ENCODE measurements at regions not wholly inside any gene's neighbourhood (a gene's known extent, or its start where the extent isn't known, plus 50 kb on each side); places are given as distances from the start of the nearest gene placed in this dataset.

DNA sequence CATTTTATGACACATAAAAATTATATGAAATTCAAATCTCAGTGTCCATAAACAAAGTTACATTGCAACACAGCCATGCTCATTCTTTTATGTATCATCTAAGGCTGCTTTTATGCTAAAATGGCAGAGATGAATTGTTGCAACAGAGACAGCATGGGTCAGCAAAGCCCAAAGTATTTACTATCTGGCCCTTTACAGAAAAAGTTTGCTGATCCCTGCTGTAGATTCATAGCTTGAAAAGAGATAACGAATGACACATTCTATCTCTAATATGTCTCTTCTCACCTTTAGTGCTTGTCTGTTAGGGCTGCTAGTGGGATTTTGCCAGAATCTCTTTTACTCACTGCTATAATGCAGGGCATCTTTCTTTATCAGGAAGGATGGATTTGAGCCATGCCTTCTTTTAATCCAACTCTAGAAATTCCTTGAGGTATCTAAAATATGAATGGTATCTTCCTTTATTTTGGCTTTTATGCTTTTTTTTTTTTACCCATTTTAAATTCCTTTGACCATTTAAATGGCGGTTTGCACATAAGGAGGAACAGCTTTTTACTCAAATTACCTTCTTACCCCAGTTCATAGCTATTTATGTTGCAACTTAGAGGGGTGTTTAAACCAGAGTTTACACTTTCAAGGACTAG lies 598.2 kb downstream of the PLPP3 start:
- DNase-seq (ENCODE audit: low read depth in 2 of 2), result no peak

DNA sequence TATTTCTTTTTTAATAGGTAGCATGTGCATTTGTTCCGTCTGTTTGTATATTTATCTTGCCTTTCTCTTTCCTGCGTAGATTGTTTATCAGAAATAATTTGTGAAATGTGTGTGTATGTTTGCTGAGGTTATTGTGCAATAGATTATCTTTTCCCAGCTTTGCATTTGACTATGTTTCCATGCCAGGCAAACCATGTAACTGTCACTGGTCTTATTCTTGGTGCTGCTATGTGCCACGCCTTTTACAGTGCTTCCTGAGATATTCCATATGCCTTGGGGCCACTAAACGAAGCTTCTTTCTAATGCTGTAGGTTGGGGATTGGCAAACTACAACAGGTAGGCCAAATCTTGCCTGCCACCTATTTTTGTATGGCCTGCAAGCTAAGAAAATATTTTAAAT lies 598.8 kb downstream of the PLPP3 start:
- DNase-seq (ENCODE audit: low read depth in 2 of 2), result no peak

DNA sequence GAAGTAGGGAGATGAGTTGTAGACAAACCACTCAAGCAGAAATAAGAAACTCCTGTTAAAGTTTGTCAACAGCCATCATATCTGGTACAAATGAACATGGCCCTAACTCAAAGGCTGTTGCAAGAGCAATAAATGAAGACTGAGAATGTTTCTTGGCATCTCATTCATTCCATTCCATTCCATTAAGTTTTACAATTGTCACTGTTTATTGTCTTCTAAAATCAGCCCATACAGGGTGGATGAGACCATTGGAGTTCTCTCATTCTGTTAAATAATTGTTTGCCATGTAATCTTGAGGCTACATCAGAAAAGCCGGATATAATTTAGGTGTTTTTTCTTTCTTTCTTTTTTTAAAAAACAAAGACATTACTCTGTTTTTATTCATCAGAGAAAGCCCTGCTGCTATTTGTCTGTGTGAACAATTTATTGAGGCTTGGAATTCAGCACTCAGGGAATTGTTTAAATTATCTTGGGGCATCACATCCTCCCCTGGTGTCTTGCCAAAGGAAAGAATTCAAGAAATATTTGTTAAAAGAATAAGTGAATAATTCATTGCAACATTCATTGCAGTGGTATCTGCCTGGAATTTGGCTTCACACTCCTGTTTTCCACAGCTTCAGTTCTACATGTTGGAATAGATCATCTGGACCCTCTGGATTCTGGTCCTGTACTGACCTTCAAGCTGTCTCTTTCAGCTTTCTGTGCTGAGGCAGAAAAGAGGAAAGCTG lies 604.5 kb downstream of the PLPP3 start:
- no peak for DNase-seq (ENCODE audit: low read depth in 2 of 2)

DNA sequence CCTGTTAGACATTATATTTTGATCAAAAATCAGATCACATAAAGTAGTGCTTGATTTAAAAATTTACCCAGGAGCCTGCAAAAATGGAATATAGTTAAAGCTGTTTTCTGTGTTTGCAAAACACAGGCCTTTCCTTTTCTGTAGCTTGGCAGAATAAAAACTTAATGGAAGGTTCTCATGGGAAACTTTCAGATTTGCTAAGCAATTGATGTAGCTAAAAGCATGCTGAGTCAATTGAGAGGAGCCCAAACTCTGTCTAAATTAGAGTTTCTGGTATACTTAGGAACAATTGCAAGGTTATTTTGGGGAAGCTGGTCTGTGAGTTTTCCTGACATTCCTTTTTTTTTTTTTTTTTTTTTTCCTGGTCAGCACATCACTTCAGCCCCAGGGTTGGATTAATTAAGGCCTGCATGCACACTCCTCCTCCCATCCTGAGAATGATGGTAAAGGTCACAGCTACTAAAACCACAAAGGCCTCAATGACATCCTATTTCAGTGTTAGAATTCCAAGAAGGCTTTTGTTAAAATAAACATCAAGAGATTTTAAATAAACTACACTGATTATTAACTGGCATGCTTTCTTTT lies 608.7 kb downstream of the PLPP3 start:
- no peak for DNase-seq (ENCODE audit: low read depth in 2 of 2)

DNA sequence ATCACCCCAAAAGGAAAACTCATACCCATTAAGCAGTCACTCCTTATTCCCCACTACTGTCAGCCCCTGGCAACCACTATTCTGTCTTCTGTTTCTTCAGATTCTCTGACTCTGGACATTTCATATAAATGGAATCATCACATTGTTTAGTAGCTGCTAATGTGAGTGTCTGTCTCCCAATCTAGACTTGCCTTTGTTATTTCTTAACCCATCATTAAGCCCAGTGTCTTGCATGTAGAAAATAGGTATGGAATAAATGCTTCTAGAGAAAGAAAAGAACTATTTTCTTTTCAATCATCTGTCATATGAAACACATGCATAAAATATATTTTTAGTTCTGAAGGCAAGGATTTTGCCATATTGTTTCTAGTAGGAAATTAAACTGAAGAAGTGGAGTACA lies 610.0 kb downstream of the PLPP3 start:
- DNase-seq (ENCODE audit: low read depth in 2 of 2), result no peak

DNA sequence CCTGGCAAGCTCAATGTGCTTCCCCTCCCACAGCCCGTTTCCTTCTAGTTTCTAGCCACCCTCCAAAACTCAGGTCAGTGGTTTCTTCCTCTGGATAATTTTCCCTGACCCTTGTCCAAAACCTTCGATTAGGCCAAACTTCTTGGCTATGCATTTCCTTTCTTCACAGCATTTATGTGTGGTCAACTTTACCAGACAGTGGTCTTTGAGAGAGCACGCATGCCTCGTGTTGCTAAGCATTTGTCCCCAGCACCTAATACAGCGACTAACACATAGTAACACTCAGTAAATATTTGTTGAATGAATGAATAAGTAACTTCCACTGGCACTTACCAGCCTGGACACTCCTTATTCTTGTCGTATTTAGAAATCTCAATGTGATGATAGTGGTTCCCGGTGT lies 610.7 kb downstream of the PLPP3 start:
- DNase-seq (ENCODE audit: low read depth in 2 of 2), result no peak

DNA sequence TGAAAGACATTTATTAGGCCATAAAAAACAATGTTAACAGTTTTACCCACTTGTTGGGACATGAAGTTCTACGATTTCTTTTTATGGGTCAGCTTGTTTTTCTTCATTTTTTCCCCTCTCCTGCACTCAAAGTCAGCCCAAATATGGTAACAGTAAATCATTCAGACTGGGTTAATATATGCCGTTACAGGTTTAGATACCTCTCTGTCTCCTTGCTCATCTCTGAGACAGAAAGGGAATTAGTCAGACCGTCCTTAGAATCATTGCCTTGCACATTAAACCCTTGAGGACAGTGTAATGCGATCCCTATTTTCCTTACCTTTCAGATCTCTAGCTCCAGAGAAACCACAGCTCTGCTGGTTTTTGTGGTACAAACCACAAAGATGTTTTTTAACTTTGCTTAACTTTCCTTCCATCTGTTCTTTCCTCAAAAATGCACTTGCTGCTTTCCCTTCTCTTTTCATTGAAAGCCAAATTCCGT lies 613.3 kb downstream of the PLPP3 start:
- no peak for DNase-seq (ENCODE audit: low read depth in 2 of 2)

DNA sequence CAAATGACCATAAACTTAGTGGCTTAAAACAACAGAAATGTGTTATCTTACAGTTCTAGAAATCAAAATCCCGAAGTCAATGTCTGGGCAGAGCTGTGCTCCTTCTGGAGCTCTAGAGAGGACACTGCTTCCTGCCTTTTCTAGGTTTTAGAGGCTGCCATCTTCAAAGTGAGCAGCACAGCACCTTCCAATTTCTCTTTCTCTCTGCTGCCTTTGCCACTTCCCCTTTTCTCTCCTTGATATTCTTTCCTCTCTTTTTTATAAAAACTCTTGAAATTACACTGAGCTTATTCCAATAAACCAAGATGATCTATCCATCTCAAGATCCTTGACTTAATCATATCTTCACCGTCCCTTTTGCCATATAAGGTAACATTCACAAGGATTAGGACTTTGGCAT lies 616.9 kb downstream of the PLPP3 start:
- no peak for DNase-seq (ENCODE audit: low read depth in 2 of 2)

DNA sequence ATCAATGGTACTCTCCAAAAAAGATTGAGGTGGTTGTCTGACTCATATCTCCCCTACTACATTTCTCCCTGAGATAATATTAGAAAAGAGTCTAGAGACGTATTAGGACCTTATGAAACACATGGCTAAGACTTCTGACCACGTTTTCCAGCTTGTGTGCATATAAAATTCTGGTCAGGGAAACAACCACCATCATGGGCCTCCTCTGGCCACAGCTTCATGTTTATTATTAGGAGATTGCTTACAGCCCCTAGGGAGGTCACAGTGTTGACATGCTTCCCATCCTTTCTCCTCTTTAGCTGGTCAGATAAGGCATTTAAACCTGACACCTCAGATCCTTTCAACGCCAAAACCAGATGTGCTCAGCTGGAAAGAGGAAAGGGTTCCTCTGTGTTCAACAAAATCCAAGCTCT lies 620.2 kb downstream of the PLPP3 start:
- DNase-seq (ENCODE audit: low read depth in 2 of 2), result no peak

DNA sequence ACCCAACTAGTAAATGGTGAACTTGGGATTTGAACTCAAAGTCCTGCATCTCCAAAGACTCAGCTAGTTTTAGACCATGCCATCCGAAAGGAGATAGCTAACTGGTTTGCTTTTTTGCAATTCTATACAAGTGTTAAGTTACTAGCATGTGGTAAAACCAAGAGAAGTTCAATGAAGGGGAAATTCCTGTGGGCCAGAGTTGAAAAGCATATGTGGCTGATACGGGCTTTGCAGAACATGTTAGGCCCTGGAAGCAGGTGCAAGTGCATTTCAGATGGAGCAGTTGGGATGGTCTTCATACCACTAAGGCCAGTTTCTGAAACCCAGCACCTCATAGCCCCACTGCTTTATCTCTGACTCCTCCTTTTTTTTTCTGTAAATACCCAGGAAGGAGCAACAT lies 620.9 kb downstream of the PLPP3 start:
- no peak for DNase-seq (ENCODE audit: low read depth in 2 of 2)

DNA sequence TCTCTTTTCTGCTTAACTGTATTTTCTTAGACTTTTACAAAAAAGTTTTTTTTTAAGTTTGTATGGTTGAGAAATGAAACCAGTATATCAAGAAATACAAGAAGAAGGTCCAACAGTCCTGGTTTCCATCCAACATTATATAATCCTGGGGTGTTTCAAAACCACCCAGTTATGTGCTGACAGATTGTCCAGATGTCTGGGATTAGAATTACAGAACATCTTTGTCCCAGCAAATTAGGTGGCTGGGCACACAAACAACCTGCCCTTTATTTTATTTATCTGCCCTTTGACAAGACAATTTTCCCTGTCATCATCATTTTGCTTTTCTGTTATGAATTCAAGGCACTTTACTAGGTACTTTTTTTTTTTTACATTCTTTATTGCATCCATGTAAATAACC lies 622.1 kb downstream of the PLPP3 start:
- no peak for DNase-seq (ENCODE audit: low read depth in 2 of 2)

DNA sequence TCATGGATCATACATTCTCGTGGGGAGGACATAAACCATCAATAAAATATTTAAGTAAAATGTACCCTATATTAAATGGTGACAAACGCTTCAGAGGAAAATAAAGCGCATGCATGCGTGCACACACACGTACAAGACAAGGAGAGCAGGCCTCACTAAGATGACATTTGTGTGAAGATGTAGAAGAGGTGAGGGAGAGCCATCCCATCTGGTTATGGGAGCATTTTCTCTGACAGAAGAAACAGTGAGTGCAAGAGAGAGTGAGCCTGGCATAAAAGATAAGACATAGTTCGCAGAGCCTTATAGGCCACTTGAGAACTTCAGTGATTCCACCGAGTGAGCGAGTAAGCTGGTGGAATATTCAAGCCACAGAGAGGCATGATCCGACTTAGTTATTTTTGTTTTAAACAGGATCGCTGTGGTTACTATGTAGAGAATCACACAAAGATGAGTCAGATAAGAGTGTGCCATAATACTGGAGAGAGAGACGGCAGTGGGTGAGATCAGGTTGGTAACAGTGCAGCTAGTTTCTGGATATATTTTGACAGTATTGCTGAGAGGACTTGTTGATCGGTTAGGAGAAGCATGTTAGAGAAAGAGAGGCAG lies 624.2 kb downstream of the PLPP3 start:
- no peak for DNase-seq (ENCODE audit: low read depth in 2 of 2)

DNA sequence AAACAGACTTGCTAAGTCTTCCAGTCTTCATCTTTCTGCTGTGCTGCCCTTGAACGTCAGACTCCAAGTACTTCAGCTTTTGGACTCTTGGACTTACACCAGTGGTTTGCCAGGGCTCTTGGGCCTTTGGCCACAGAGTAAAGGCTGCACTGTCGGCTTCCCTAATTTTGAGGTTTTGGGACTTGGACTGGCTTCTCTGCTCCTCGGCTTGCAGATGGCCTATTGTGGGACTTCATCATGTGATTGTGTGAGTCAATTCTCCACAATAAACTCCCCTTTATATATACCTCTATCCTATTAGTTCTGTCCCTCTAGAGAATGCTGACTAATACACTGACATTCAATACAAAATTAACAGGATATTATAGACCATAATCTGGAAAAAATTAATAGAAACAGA lies 628.1 kb downstream of the PLPP3 start:
- DNase-seq (ENCODE audit: low read depth in 2 of 2), result no peak

DNA sequence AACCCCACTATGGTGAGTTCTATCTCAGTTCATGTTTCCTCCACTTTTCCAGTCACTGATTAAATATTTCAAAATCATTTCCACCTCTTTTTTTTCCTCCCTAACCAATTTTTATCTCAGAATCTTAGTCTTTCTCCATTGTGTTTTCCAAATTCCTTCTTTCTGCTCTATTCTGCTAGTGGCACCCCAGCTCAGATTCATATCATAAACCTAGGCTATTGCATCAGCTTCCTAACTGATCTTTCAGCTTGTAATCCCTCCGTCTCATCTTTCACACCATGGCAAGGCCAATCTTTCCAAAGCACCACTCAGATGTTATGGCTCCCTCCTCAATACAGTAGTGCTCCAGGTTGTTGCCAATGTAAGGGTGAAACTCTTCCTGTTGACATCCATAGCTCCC lies 631.9 kb downstream of the PLPP3 start:
- DNase-seq (ENCODE audit: low read depth in 2 of 2), result no peak

DNA sequence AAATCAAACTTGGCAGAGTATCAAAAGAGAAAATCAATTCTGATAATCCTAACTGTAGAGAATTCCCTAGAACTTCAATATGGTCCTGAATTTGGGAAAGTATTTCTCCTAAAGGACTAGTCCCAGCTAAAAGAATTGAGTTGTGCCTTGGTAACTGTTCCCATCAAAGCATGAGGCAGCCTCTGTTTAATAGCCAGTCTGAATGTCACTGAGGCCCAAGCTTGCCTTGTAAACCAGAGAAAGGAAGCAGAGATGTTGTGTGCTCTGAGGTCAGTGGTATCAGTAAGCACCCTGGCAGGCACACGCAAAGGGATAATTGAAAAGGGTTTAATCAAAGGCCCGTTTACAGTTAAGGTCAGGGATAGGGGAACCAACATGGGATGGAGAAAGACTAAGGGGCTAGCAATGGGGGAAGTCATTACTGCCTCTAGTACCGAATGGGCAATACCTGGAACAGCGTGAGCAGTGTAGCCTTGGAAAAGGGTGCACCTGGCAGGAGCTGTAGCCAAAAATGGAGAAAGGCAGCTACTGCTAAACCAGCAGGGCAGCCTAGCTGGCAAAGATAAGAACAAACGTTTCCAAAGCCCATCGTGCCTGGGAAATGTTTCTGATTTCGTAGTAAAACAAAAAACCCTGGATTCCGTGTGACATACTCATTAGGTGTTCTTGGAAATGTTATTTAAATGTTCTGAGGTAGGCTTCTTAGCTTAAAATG lies 635.5 kb downstream of the PLPP3 start:
- DNase-seq (ENCODE audit: low read depth in 2 of 2), result no peak

DNA sequence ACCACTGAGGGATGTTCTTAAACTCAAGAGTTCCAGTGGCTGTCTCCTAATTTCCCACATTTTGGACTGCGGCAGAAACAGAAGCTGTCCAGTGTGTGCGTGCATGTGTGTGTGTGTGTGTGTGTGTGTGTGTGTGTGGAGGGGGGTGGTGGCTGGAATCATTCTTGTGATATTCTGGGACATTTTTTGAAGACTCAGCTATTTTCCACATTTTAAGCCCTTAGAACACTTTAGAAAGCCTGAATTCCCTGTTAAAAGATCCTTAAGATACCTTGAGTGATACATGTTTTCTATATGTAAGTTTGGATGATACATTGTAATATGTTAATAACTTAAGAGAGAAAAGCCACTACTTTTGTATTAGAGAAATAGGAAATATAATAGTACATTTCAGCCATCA lies 636.4 kb downstream of the PLPP3 start:
- no peak for DNase-seq (ENCODE audit: low read depth in 2 of 2)

DNA sequence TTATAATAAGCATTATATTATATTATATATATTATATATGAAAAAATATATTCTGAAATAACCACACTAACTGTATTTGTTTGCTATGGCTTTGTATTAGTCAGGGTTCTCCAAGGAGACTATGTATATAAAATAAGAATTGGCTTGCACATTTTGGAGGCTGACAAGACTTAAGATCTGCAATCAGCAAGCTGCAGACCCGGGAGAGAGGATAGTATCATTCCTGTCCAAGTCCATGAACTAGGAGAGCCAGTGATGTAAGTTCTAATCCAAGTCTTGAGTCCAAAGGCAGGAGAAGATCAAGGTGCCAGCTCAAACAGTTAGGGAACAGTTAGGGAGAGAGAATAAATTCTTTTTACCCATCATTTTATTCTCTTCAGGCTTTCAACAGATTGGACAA lies 639.5 kb downstream of the PLPP3 start:
- no peak for DNase-seq (ENCODE audit: low read depth in 2 of 2)

DNA sequence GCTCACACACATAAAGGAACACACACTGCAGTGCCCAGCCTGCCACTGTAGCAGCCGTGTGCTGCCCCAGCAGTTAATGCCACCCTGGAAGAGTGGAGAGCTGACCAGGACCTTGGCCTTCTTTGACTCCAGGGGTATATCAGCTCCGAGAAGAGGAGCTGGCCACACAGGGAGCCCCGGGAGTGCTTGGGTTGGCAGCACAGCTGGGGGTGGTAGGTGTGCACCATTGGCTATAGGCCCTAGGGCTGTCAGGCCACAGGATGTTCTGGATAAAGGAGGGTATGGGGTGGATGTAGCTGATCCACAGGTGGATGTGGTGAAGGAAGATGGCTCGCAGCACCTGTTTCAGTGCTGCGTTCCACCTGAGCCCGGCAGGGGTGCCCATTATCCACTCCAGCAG lies 640.5 kb downstream of the PLPP3 start:
- DNase-seq (ENCODE audit: low read depth in 2 of 2), result no peak

DNA sequence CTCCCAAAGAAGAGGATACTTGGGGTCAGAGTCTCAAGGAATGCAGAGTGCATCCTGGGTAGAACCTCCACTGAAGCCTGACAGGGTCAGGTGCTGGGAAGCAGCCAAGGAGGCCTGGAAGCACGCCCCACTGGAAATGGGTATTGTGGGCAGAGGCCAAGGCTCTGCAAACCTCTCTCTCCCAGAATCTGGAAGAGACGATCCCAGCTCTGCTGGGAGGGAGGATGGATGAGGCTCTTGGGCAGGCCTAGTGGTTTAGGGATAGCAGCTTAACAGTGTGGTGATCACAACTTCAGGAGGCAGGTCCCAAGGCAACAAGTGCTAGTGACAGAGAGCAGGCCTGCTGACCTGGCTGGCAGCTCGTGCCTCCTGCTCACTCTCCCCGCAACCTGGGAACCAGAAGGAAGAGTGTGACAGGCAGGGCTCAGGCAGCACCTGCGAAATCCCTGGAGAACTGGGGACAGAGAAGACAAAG lies 641.0 kb downstream of the PLPP3 start:
- no peak for DNase-seq (ENCODE audit: low read depth in 2 of 2)

DNA sequence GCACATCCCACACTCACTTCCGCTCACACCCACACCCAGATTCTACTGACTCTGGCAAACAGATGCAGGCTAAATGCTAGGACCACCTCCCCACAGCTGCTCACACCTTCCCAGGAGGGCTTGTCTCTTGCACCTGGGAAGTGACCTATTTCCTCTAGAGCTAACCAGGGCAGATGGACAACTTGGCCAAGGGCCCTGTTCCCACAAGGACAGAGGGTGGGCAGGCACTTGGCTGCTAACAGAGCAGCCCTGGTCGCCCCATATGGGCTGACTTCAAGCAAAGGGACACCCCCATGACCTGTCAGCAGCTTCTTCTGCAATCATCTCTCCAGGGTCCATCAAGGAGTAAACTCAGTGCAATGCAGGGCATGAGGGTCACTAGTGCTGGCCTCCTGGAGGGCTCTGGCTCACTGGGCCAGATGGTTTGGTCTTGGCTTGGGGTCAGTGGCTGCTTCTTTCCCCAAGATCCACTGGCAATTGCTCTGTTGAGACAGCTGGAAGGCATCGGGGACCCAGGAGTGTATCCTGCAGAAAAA lies 641.5 kb downstream of the PLPP3 start:
- no peak for DNase-seq (ENCODE audit: low read depth in 2 of 2)

DNA sequence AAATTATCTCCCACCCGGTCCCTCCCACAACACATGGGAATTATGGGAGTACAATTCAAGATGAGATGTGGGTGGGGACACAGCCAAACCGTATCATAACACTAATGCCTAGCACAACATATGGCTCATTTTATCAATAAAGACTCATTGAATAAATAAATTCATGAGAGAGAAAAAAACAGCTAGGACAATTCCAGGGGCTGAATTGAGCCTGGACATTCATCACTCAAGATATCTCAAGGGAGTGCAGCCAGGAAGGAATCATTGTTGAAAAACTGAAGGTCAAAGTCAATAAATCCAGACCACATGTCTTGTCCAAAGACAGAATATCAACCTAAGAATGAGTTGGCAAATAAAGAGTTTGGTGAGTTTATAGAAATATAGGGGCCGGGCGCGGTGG lies 644.1 kb downstream of the PLPP3 start:
- DNase-seq (ENCODE audit: low read depth in 2 of 2), result no peak

DNA sequence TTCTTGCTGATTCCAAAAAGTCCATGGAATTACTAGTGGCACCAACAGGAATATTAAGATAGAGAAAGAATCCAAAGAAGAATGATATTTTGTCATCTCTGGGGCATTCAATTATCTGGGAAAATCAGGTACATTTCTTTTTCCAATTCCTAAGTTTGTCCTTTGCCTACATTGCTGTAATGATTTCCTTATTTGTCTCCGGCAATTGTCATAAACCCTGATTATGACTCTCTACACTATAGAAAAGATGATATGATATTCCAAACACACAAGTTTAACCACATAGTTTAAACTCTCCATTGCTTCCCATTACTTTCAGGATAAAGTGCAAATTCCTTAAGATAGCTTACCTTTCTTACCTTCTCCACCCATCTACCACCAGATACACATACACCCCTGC lies 647.0 kb downstream of the PLPP3 start:
- DNase-seq (ENCODE audit: low read depth in 2 of 2), result no peak
